NT2/D1 (cell line): ENCODE measurements at regions not wholly inside any gene's neighbourhood (a gene's known extent, or its start where the extent isn't known, plus 50 kb on each side); places are given as distances from the start of the nearest gene placed in this dataset.

Experiments
- YY1 ChIP-seq: IDR thresholded peaks from 2 replicates; pipeline ENCODE4 v1.6.1; 2011; ENCODE audit not compliant: insufficient read length, insufficient read depth
- ZNF274 ChIP-seq: IDR thresholded peaks from 2 replicates; pipeline ENCODE4 v1.6.1; 2011; ENCODE audit warnings: mild to moderate bottlenecking, low read depth, low read length

DNA sequence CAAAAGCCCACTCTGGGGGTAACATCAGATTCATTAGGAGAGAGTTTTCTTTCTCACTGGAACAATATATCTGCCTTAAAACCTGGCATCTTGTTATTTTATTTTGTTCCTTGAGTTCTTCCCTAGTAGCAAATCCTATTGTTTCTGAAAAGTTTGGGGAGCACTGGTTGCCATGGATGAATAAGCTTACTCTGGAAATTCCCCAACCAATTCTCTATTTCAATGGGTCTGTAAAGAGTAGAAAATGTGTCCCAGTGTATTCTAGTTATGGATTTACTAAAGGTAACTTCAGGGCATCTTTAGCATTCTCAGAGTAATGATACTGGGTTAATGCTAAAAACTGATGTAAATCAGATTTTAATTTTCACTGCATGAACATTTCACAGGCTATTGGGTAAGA lies 94.2 kb upstream of the S1PR3 start:
- TF ChIP-seq YY1: no peak
- TF ChIP-seq ZNF274: no peak
